ENCODE measurements at regions not wholly inside any gene's neighbourhood (a gene's known extent, or its start where the extent isn't known, plus 50 kb on each side); places are given as distances from the start of the nearest gene placed in this dataset.

DNA sequence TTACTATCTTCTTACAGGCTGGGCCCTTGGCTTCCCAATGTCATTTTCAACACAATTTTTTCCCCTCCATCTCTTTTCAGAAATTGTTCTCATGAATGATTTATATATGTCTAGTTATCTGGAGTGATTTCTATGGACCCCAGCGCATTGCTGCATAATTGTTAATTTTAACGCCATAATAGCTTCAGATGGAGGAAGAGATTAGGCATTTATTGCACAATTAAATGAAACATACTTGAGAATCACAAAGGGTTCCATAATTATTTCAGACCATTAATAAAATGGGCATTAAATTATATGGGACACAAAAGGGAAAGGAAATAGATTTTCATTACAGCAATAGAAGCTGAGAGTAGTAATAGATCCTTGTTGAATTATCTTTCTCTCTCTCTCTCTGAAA lies 70.3 kb upstream of the SOX14 start:
- TF ChIP-seq, protein P1, sequence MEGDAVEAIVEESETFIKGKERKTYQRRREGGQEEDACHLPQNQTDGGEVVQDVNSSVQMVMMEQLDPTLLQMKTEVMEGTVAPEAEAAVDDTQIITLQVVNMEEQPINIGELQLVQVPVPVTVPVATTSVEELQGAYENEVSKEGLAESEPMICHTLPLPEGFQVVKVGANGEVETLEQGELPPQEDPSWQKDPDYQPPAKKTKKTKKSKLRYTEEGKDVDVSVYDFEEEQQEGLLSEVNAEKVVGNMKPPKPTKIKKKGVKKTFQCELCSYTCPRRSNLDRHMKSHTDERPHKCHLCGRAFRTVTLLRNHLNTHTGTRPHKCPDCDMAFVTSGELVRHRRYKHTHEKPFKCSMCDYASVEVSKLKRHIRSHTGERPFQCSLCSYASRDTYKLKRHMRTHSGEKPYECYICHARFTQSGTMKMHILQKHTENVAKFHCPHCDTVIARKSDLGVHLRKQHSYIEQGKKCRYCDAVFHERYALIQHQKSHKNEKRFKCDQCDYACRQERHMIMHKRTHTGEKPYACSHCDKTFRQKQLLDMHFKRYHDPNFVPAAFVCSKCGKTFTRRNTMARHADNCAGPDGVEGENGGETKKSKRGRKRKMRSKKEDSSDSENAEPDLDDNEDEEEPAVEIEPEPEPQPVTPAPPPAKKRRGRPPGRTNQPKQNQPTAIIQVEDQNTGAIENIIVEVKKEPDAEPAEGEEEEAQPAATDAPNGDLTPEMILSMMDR (conservative IDR thresholded peaks at IDR 0.05; ENCODE audit: low read length) = no peak
- TF ChIP-seq EZH2phosphoT487 (IDR thresholded peaks at IDR 0.05; ENCODE audit: borderline replicate concordance, low read depth, low read length) = no peak
